T-helper 9 cell (primary cell): ENCODE measurements at regions not wholly inside any gene's neighbourhood (a gene's known extent, or its start where the extent isn't known, plus 50 kb on each side); places are given as distances from the start of the nearest gene placed in this dataset.
A peak's percentile ranks its signal among the peaks of the same experiment; 100 is the strongest.

Experiments used
- DNase-seq: peaks from one replicate; pipeline ENCODE4 v3.0.0-alpha.2; 2020

GRCh38 chr16:82236415-82236814, 66.4 kb upstream of the MPHOSPH6 start:
- no peak for DNase-seq

GRCh38 chr16:82232806-82233205, 62.8 kb upstream of the MPHOSPH6 start:
- DNase-seq = no peak

GRCh38 chr16:82231008-82231787, 61.2 kb upstream of the MPHOSPH6 start:
- DNase-seq = no peak

GRCh38 chr16:82229800-82230619, 60.0 kb upstream of the MPHOSPH6 start:
- DNase-seq = peak; percentile 63

GRCh38 chr16:82226327-82226726, 56.3 kb upstream of the MPHOSPH6 start:
- DNase-seq = no peak

- no peak for DNase-seq
Measured at GRCh38 chr16:82224821-82225220, 54.8 kb upstream of the MPHOSPH6 start.

GRCh38 chr16:82220541-82220940, 50.5 kb upstream of the MPHOSPH6 start:
- no peak for DNase-seq
